ENCODE measurements at regions not wholly inside any gene's neighbourhood (a gene's known extent, or its start where the extent isn't known, plus 50 kb on each side); places are given as distances from the start of the nearest gene placed in this dataset.
"Not testable (repeated sequence)": the region's sequence is repeated elsewhere in the genome, so short reads cannot be mapped to it uniquely, and the experiment has no call there.

DNA sequence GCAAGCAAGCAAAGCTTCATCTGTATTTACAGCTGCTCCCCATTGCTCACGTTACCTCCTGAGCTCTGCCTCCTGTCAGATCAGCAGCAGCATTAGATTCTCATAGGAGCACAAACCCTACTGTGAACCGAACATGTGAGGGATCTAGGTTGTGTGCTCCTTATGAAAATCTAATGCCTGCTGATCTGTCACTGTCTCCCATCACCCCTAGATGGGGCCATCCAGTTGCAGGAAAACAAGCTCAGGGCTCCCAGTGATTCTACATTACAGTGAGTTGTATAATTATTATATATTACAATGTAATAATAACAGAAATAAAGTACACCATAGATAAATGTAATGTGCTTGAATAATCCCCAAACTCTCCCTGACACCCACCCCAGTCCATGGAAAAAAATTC, 238.1 kb downstream of the CNTN3 start:
- TF ChIP-seq, protein P1, sequence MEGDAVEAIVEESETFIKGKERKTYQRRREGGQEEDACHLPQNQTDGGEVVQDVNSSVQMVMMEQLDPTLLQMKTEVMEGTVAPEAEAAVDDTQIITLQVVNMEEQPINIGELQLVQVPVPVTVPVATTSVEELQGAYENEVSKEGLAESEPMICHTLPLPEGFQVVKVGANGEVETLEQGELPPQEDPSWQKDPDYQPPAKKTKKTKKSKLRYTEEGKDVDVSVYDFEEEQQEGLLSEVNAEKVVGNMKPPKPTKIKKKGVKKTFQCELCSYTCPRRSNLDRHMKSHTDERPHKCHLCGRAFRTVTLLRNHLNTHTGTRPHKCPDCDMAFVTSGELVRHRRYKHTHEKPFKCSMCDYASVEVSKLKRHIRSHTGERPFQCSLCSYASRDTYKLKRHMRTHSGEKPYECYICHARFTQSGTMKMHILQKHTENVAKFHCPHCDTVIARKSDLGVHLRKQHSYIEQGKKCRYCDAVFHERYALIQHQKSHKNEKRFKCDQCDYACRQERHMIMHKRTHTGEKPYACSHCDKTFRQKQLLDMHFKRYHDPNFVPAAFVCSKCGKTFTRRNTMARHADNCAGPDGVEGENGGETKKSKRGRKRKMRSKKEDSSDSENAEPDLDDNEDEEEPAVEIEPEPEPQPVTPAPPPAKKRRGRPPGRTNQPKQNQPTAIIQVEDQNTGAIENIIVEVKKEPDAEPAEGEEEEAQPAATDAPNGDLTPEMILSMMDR (optimal IDR thresholded peaks at IDR 0.05 in 1 of 3, IDR thresholded peaks at IDR 0.05 in 1 of 3, conservative IDR thresholded peaks at IDR 0.05 in 1 of 3; ENCODE audit: extremely low read depth in 1 of 3, insufficient read depth in 2 of 3, low read length in 3 of 3): not testable (repeated sequence)
- not testable (repeated sequence) for TF ChIP-seq EZH2 (IDR thresholded peaks at IDR 0.05; ENCODE audit: low read length)
